DND-41 (cell line): ENCODE measurements at regions not wholly inside any gene's neighbourhood (a gene's known extent, or its start where the extent isn't known, plus 50 kb on each side); places are given as distances from the start of the nearest gene placed in this dataset.

Source experiments
- ATAC-seq: fragments of 200-7000 bp; cut with Tn5 transposase; 3 replicates; pipeline ENCODE4 v1.9.1; 2021; ENCODE audit warnings: low read depth; ENCODE audit not compliant: insufficient read depth
- DNase-seq: peaks from one replicate; pipeline ENCODE4 v3.0.0-alpha.2; 2020
- H2AFZ ChIP-seq: 2 replicates; pipeline ENCODE4 v1.6.0; 2012; ENCODE audit warnings: low read depth, low read length
- H3K27ac ChIP-seq: 2 replicates; pipeline ENCODE4 v1.5.1; 2012; ENCODE audit warnings: low read length, inconsistent platforms
- H3K27me3 ChIP-seq: fragments of 200-600 bp; sonication (generic); 2 replicates; pipeline ENCODE4 v1.6.0; 2012; ENCODE audit warnings: low read length, mild to moderate bottlenecking, inconsistent platforms; ENCODE audit not compliant: insufficient read depth, poor library complexity
- H3K36me3 ChIP-seq: 2 replicates; pipeline ENCODE4 v1.5.1; 2012; ENCODE audit warnings: low read length, inconsistent platforms; ENCODE audit not compliant: insufficient read depth
- H3K4me1 ChIP-seq: 2 replicates; pipeline ENCODE4 v1.5.1; 2012; ENCODE audit warnings: mild to moderate bottlenecking, low read length; ENCODE audit not compliant: insufficient read depth
- H3K4me2 ChIP-seq: 2 replicates; pipeline ENCODE4 v1.6.0; 2012; ENCODE audit warnings: mild to moderate bottlenecking, moderate library complexity, low read length, inconsistent platforms; ENCODE audit not compliant: insufficient read depth
- H3K4me3 ChIP-seq, 2 experiments: fragments of 200-600 bp in 1 of 2; shearing (Covaris generic) in 1 of 2; 2 replicates each; pipeline ENCODE4 v1.5.1; 2012 to 2016; ENCODE audit warnings: inconsistent platforms in 2 of 2, low read length in 2 of 2, mild to moderate bottlenecking in 2 of 2, low read depth in 1 of 2, moderate library complexity in 1 of 2
- H3K79me2 ChIP-seq: 2 replicates; pipeline ENCODE4 v1.6.0; 2012; ENCODE audit warnings: low read length, inconsistent platforms; ENCODE audit not compliant: insufficient read depth
- H3K9ac ChIP-seq: 2 replicates; pipeline ENCODE4 v1.6.0; 2012; ENCODE audit warnings: low read depth, mild to moderate bottlenecking, inconsistent platforms, low read length, moderate library complexity
- H3K9me3 ChIP-seq: 2 replicates; pipeline ENCODE4 v1.5.1; 2012; ENCODE audit warnings: low read length, moderate library complexity, mild to moderate bottlenecking, inconsistent platforms; ENCODE audit not compliant: insufficient read depth, severe bottlenecking
- H4K20me1 ChIP-seq: 2 replicates; pipeline ENCODE4 v1.6.0; 2012; ENCODE audit warnings: low read length; ENCODE audit not compliant: insufficient read depth
- CTCF ChIP-seq: IDR thresholded peaks from 2 replicates; pipeline ENCODE4 v1.5.1; 2012; ENCODE audit warnings: borderline replicate concordance, low read length, moderate library complexity, mild to moderate bottlenecking; ENCODE audit not compliant: poor library complexity, severe bottlenecking; ENCODE audit errors: extremely low read depth
- EZH2 ChIP-seq: IDR thresholded peaks from 3 replicates; pipeline ENCODE4 v1.6.1; 2012; ENCODE audit warnings: borderline replicate concordance, low read depth, mild to moderate bottlenecking, moderate library complexity, low read length, inconsistent platforms; ENCODE audit not compliant: severe bottlenecking

- DNase-seq (no peak), ATAC-seq (no peak)
Measured at GRCh38 chr1:30190511-30191153, 532.8 kb downstream of the MATN1 start.

GRCh38 chr1:30189818-30190500 lies 533.4 kb downstream of the MATN1 start:
- Histone ChIP-seq H3K79me2 (no peaks in the 10 kb centered on the region), H3K36me3 (no peaks in the 10 kb centered on the region), H3K9me3 (no peaks in the 10 kb centered on the region), H3K27ac (no peak overlapping the region), H3K4me3 (no peak overlapping the region), H3K27me3 (no peaks in the 10 kb centered on the region), H2AFZ (no peak overlapping the region), H3K4me2 (no peak overlapping the region), H3K4me1 (no peaks in the 10 kb centered on the region), H3K9ac (no peak overlapping the region), H4K20me1 (no peaks in the 10 kb centered on the region; the same call in 1 of the 2 replicates)
- TF ChIP-seq CTCF = no peak
- TF ChIP-seq EZH2 = no peak
- ATAC-seq (no peak), DNase-seq (no peak)

More at GRCh38 chr1:30190511-30191153, 532.8 kb downstream of the MATN1 start:
- H3K4me1 ChIP-seq = no peaks in the 10 kb centered on the region
- H3K9me3 ChIP-seq = no peaks in the 10 kb centered on the region
- H3K9ac ChIP-seq = no peak overlapping the region
- no peaks in the 10 kb centered on the region for H3K36me3 ChIP-seq
- H2AFZ ChIP-seq = no peak overlapping the region
- no peak overlapping the region for H3K4me2 ChIP-seq
- H3K79me2 ChIP-seq = no peaks in the 10 kb centered on the region
- TF ChIP-seq EZH2 (no peak), CTCF (no peak)
- H4K20me1 ChIP-seq = no peaks in the 10 kb centered on the region; the same call in 1 of the 2 replicates
- H3K27ac ChIP-seq = no peak overlapping the region
- H3K4me3 ChIP-seq = no peak overlapping the region
- no peaks in the 10 kb centered on the region for H3K27me3 ChIP-seq

DNA sequence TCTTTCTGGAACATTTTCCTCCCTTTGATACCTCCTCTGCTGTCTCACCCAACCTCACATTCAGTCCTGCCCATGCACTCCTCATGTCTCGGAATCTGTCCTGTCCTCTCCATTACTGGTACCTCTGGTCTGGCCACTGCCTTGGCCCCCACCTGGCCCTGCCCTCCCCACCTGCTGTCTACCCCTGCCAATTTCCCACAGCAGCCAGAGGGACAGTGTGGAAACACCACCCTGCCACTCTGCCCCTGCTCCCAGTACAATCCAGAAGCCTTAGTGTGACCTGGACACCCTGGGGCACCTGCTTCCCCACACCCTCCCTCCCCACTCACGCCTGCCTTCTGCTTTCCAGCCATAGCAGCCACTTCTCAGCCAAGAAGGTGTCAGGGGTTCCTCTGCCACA lies 534.4 kb downstream of the MATN1 start:
- no peak for TF ChIP-seq EZH2
- no peak for TF ChIP-seq CTCF
- H3K9me3 ChIP-seq = no peaks in the 10 kb centered on the region
- no peaks in the 10 kb centered on the region for H3K79me2 ChIP-seq
- H4K20me1 ChIP-seq = no peaks in the 10 kb centered on the region; the same call in 1 of the 2 replicates
- no peak for DNase-seq
- no peaks in the 10 kb centered on the region for H3K36me3 ChIP-seq
- H3K4me1 ChIP-seq = no peaks in the 10 kb centered on the region
- H3K4me3 ChIP-seq = no peak overlapping the region
- H3K27ac ChIP-seq = no peak overlapping the region
- no peak overlapping the region for H2AFZ ChIP-seq
- no peak overlapping the region for H3K4me2 ChIP-seq
- H3K27me3 ChIP-seq = no peaks in the 10 kb centered on the region
- ATAC-seq = no peak
- no peak overlapping the region for H3K9ac ChIP-seq
